ENCODE measurements at regions not wholly inside any gene's neighbourhood (a gene's known extent, or its start where the extent isn't known, plus 50 kb on each side); places are given as distances from the start of the nearest gene placed in this dataset.

DNA sequence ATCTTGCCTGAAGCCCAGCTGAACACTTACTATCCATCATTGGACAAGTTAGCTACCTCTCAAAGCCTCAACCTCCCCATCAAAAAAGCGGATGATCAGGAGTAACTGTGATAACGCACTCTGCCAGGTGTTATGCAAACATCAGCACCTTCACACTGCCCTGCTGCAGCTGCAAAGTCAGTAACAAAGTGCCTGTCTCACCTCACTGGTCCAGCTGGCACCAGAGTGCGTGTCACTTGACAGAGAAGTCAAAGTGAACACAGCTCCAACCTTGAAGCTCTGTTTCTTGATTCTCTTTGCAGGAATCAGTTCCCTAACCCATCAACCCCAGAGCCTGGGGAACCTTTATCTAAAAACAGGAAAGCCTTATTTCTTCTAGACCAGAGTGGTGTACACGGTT lies 413.6 kb downstream of the CTTN start:
- TF ChIP-seq, protein P1, sequence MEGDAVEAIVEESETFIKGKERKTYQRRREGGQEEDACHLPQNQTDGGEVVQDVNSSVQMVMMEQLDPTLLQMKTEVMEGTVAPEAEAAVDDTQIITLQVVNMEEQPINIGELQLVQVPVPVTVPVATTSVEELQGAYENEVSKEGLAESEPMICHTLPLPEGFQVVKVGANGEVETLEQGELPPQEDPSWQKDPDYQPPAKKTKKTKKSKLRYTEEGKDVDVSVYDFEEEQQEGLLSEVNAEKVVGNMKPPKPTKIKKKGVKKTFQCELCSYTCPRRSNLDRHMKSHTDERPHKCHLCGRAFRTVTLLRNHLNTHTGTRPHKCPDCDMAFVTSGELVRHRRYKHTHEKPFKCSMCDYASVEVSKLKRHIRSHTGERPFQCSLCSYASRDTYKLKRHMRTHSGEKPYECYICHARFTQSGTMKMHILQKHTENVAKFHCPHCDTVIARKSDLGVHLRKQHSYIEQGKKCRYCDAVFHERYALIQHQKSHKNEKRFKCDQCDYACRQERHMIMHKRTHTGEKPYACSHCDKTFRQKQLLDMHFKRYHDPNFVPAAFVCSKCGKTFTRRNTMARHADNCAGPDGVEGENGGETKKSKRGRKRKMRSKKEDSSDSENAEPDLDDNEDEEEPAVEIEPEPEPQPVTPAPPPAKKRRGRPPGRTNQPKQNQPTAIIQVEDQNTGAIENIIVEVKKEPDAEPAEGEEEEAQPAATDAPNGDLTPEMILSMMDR (IDR thresholded peaks at IDR 0.05; ENCODE audit: borderline replicate concordance, insufficient read depth, low read depth, low read length), result no peak
- H3K4me3 ChIP-seq (ENCODE audit: low read depth, low read length), result no peak overlapping the region

DNA sequence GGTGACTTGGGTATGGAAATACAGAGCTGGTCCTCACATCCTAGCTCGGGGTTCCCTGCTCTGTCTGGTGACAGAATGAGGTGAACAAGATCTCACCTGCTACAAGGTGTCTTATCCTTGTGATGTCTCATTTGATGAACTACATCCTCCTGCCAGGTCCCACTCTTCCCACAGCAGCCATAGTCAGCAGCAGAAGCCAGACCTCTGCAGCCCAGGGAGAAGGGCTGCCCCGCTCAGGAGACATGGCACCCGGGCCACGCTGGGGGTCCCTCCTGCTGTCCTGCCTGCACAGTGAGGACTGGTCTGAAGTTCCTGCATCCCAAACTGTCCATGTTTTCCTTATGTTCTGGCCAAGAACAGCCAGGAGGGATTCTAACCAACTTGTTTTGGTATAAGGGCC lies 414.1 kb downstream of the CTTN start:
- TF ChIP-seq, protein P1 (IDR thresholded peaks at IDR 0.05; ENCODE audit: borderline replicate concordance, insufficient read depth, low read depth, low read length), result no peak
- no peak overlapping the region for H3K4me3 ChIP-seq (ENCODE audit: low read depth, low read length)

DNA sequence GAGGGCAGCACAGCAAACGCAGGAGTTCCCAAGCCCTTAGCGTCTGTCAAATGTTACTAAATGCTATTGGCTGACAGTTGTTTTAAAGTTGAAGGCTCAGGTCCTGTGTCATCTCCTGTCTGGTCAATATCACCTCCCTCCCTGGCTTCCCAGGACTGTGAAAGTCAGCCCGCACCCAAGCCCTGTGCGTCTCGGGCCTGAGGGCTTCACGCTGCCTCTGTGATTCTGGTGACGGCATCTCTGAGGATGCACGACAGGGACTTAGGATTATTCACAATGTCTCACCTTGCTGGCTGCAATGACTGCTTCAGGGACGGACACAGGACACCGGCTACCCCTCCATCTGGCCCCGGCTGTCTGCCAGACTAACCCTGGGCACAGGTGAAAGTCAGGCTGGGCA lies 415.3 kb downstream of the CTTN start:
- no peak overlapping the region for H3K4me3 ChIP-seq (ENCODE audit: low read depth, low read length)
- TF ChIP-seq, protein P1 (IDR thresholded peaks at IDR 0.05; ENCODE audit: borderline replicate concordance, insufficient read depth, low read depth, low read length), result no peak

DNA sequence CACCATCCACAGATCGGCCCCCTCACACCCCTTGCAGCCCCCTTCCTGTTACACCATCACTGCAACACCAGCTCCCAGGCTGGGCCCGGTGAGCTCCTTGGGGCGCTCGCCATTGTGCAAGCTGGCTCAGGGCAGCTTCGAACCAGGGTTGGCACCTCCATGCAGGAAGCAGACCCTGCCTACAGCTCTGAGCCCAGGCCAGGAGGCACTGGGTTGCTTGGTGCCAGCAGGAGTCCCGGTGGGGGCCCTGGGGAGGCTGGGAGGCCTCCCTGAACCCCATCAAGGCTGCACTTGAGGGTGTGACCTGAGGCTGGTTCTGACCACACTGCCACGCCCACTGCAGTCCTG lies 417.1 kb downstream of the CTTN start:
- no peak overlapping the region for H3K4me3 ChIP-seq (ENCODE audit: low read depth, low read length)
- TF ChIP-seq, protein P1 (IDR thresholded peaks at IDR 0.05; ENCODE audit: borderline replicate concordance, insufficient read depth, low read depth, low read length), result no peak

DNA sequence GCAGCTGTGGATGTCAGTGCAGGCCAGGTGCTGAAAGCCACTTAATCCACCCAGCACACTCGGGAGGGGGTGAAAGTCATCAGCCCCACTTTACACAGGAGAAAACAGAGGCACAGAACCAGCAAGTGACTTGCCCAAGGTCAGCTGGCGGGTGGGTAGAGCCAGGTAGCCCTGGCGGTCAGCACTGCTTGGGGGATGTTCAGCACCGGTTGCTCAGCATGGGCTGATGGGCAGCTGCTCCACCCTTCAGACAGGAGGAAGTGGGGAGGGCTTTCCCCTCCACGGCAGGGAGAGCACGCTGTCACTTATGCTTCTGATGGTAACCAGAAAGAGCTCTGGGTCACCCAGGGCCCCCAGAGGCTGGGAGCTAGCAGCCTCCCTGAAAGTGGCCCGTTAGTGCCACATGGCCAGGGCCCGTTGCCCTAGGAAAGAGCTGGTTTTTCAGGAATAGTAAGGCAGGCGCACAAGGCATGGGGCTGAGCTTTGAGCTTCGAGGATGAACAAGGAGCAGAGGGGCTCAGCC lies 417.9 kb downstream of the CTTN start:
- no peak overlapping the region for H3K4me3 ChIP-seq (ENCODE audit: low read depth, low read length)
- TF ChIP-seq, protein P1 (IDR thresholded peaks at IDR 0.05; ENCODE audit: borderline replicate concordance, insufficient read depth, low read depth, low read length), result no peak

DNA sequence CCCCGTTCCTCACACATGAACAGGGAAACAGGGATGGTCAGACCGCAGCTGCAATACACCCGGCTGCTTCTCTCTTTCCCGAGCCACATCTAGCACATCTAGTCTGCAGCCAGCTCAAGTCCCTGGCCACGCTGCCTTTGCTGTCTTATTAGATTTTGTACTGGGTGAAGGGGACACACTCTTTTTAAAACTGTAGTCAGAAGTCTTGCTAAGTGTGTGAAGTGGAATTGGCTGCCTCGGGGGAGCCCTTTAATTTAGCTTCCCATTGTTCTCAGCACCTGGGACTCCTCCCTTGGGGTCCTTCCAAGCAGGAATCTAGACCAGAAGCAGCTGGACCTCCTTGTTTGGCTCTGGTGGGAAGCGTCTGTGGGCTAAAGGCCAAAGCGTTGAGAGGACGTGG lies 420.0 kb downstream of the CTTN start:
- TF ChIP-seq, protein P1 (IDR thresholded peaks at IDR 0.05; ENCODE audit: borderline replicate concordance, insufficient read depth, low read depth, low read length), result no peak
- H3K4me3 ChIP-seq (ENCODE audit: low read depth, low read length), result no peak overlapping the region

DNA sequence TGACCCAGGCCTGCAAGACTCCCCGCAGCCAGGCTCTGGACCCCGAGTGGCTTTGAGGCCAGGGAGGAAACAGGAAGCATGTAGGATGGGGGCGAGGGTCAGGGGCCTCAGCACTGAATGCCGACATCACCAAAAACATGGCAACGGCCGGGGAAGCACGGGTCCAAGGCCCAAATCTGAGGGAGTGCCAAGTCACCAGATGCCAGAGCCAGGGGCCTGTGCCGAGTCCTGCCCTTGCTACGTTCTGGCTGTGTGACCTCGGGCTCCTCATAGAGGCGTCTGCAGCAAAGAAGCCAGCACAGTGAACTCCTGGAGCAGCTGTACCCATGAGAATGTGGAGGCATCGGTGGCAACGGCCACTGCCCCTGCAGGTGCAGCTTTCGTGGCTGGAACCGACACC lies 420.7 kb downstream of the CTTN start:
- TF ChIP-seq, protein P1 (IDR thresholded peaks at IDR 0.05; ENCODE audit: borderline replicate concordance, insufficient read depth, low read depth, low read length), result no peak
- no peak overlapping the region for H3K4me3 ChIP-seq (ENCODE audit: low read depth, low read length)
